Hepatocyte (in vitro differentiated cells): ENCODE measurements at regions not wholly inside any gene's neighbourhood (a gene's known extent, or its start where the extent isn't known, plus 50 kb on each side); places are given as distances from the start of the nearest gene placed in this dataset.
A peak's percentile ranks its signal among the peaks of the same experiment; 100 is the strongest.

Experiments
- DNase-seq: peaks from one replicate; pipeline ENCODE4 v3.0.0-alpha.2; 2016; ENCODE audit warnings: low spot score
- H2AFZ ChIP-seq: fragments of 200-600 bp; sonication (generic); 2 replicates; pipeline ENCODE4 v1.6.0; 2016; ENCODE audit warnings: antibody characterized with exemption, mild to moderate bottlenecking
- H3K27ac ChIP-seq: fragments of 200-600 bp; sonication (generic); 2 replicates; pipeline ENCODE4 v1.5.1; 2016; ENCODE audit warnings: mild to moderate bottlenecking
- H3K27me3 ChIP-seq: fragments of 200-600 bp; sonication (generic); 2 replicates; pipeline ENCODE4 v1.6.1; 2016
- H3K36me3 ChIP-seq: fragments of 200-600 bp; sonication (generic); replicated peaks from 2 replicates; pipeline ENCODE4 v1.5.1; 2016; ENCODE audit warnings: low read depth; ENCODE audit not compliant: insufficient read depth
- H3K4me1 ChIP-seq: fragments of 200-600 bp; sonication (generic); 2 replicates; pipeline ENCODE4 v1.5.1; 2016; ENCODE audit warnings: mild to moderate bottlenecking, moderate library complexity; ENCODE audit not compliant: insufficient read depth
- H3K4me2 ChIP-seq: fragments of 200-600 bp; sonication (generic); 2 replicates; pipeline ENCODE4 v1.6.0; 2016
- H3K4me3 ChIP-seq: fragments of 200-600 bp; sonication (generic); 2 replicates; pipeline ENCODE4 v1.5.1; 2016; ENCODE audit warnings: mild to moderate bottlenecking
- H3K79me2 ChIP-seq: fragments of 200-600 bp; sonication (generic); 2 replicates; pipeline ENCODE4 v1.6.0; 2017; ENCODE audit warnings: mild to moderate bottlenecking
- H3K9me2 ChIP-seq: fragments of 200-600 bp; sonication (generic); replicated peaks from 2 replicates; pipeline ENCODE4 v1.6.0; 2017; ENCODE audit warnings: mild to moderate bottlenecking; ENCODE audit not compliant: insufficient read depth
- H3K9me3 ChIP-seq: fragments of 200-600 bp; sonication (generic); 2 replicates; pipeline ENCODE4 v1.5.1; 2016; ENCODE audit warnings: low read depth, mild to moderate bottlenecking
- H4K20me1 ChIP-seq: fragments of 200-600 bp; sonication (generic); 2 replicates; pipeline ENCODE4 v1.6.0; 2016; ENCODE audit warnings: mild to moderate bottlenecking; ENCODE audit not compliant: insufficient read depth, poor library complexity, severe bottlenecking
- CTCF ChIP-seq: fragments of 200-600 bp; sonication (generic); IDR thresholded peaks from 2 replicates; pipeline ENCODE4 v1.5.1; 2016; ENCODE audit warnings: antibody characterized with exemption, mild to moderate bottlenecking; ENCODE audit not compliant: poor library complexity
- EZH2 ChIP-seq: fragments of 200-600 bp; sonication (generic); IDR thresholded peaks from 2 replicates; pipeline ENCODE4 v1.6.1; 2016; ENCODE audit warnings: antibody characterized with exemption, mild to moderate bottlenecking, borderline replicate concordance
- EZH2phosphoT487 ChIP-seq: fragments of 200-600 bp; sonication (generic); IDR thresholded peaks from one replicate; pipeline ENCODE4 v1.6.1; 2018; ENCODE audit warnings: antibody characterized with exemption, mild to moderate bottlenecking, low read depth, moderate library complexity; ENCODE audit not compliant: unreplicated experiment, severe bottlenecking
- WGBS: methylation state at CpG from one replicate; pipeline ENCODE4 v1.1.6; 2016; ENCODE audit warnings: low lambda C conversion rate; ENCODE audit errors: missing lambda C conversion rate; 5-methylcytosine and 5-hydroxymethylcytosine counted together

GRCh38 chr5:82820961-82821845, 256.0 kb downstream of the TMEM167A start:
- DNase-seq, result no peak
- H3K4me1 ChIP-seq, result peaks cover 11% of the 10 kb centered on the region
- H3K9me2 ChIP-seq, result no peaks in the 10 kb centered on the region
- H4K20me1 ChIP-seq, result no peaks in the 10 kb centered on the region
- peak overlapping the region; percentile 19 for H2AFZ ChIP-seq
- no peaks in the 10 kb centered on the region for H3K36me3 ChIP-seq
- no peak for TF ChIP-seq EZH2
- TF ChIP-seq CTCF, result no peak
- no peak for TF ChIP-seq EZH2phosphoT487
- H3K27me3 ChIP-seq, result no peaks in the 10 kb centered on the region
- H3K79me2 ChIP-seq, result no peaks in the 10 kb centered on the region
- H3K27ac ChIP-seq, result peak overlapping the region; percentile 17
- WGBS, result 57% methylated on average over 10 of the region's 10 CpGs
- no peak overlapping the region for H3K4me3 ChIP-seq
- peak overlapping the region; percentile 5 for H3K4me2 ChIP-seq
- no peaks in the 10 kb centered on the region for H3K9me3 ChIP-seq

- Histone ChIP-seq H2AFZ (no peak overlapping the region), H3K36me3 (no peaks in the 10 kb centered on the region), H3K9me3 (no peaks in the 10 kb centered on the region), H3K27me3 (no peaks in the 10 kb centered on the region), H4K20me1 (no peaks in the 10 kb centered on the region), H3K4me2 (no peak overlapping the region), H3K9me2 (no peaks in the 10 kb centered on the region), H3K4me1 (peaks cover 11% of the 10 kb centered on the region), H3K4me3 (no peak overlapping the region), H3K27ac (no peak overlapping the region), H3K79me2 (no peaks in the 10 kb centered on the region)
- 92% methylated on average over 1 of the region's 1 CpG for WGBS
- no peak for DNase-seq
- no peak for TF ChIP-seq EZH2phosphoT487
- no peak for TF ChIP-seq CTCF
- no peak for TF ChIP-seq EZH2
Observed at GRCh38 chr5:82820188-82820587, 257.0 kb downstream of the TMEM167A start.

- H3K4me2 ChIP-seq, result no peak overlapping the region
- no peaks in the 10 kb centered on the region for H4K20me1 ChIP-seq
- no peaks in the 10 kb centered on the region for H3K27me3 ChIP-seq
- no peak for DNase-seq
- 95% methylated on average over 7 of the region's 7 CpGs for whole genome bisulfite sequencing
- no peaks in the 10 kb centered on the region for H3K9me2 ChIP-seq
- no peak overlapping the region for H2AFZ ChIP-seq
- no peaks in the 10 kb centered on the region for H3K9me3 ChIP-seq
- peaks cover 11% of the 10 kb centered on the region for H3K4me1 ChIP-seq
- no peak for TF ChIP-seq EZH2phosphoT487
- TF ChIP-seq EZH2, result no peak
- TF ChIP-seq CTCF, result no peak
- H3K79me2 ChIP-seq, result no peaks in the 10 kb centered on the region
- H3K4me3 ChIP-seq, result no peak overlapping the region
- no peaks in the 10 kb centered on the region for H3K36me3 ChIP-seq
- H3K27ac ChIP-seq, result no peak overlapping the region
Observed at GRCh38 chr5:82817897-82818676, 259.1 kb downstream of the TMEM167A start.
